Neural crest cell (in vitro differentiated cells): ENCODE measurements at regions not wholly inside any gene's neighbourhood (a gene's known extent, or its start where the extent isn't known, plus 50 kb on each side); places are given as distances from the start of the nearest gene placed in this dataset.

ENCODE experiments used
- DNase-seq: peaks from one replicate; pipeline ENCODE4 v3.0.0; 2021; ENCODE audit warnings: low read depth, mixed read lengths, low spot score
- H3K27ac Mint-ChIP-seq: one replicate; pipeline ENCODE4 v1.8.0; 2021; ENCODE audit warnings: mild to moderate bottlenecking, mixed read lengths; ENCODE audit not compliant: unreplicated experiment
- H3K27me3 Mint-ChIP-seq: 2 replicates; pipeline ENCODE4 v1.8.0; 2021; ENCODE audit warnings: low read depth, mild to moderate bottlenecking, mixed read lengths
- H3K36me3 Mint-ChIP-seq: 2 replicates; pipeline ENCODE4 v1.8.0; 2021; ENCODE audit warnings: low read depth, mild to moderate bottlenecking, mixed read lengths
- H3K4me1 Mint-ChIP-seq: 2 replicates; pipeline ENCODE4 v1.8.0; 2021; ENCODE audit warnings: mixed read lengths
- H3K4me3 Mint-ChIP-seq: one replicate; pipeline ENCODE4 v1.8.0; 2021; ENCODE audit warnings: mild to moderate bottlenecking, mixed read lengths
- H3K9me3 Mint-ChIP-seq: 2 replicates; pipeline ENCODE4 v1.8.0; 2021; ENCODE audit warnings: mixed read lengths
- TF ChIP-seq, protein P1 (sequence below): fragments of 200-600 bp; sonication (generic); conservative IDR thresholded peaks from 2 replicates; pipeline ENCODE4 v1.5.0; 2021; ENCODE audit warnings: antibody characterized with exemption, mild to moderate bottlenecking

DNA sequence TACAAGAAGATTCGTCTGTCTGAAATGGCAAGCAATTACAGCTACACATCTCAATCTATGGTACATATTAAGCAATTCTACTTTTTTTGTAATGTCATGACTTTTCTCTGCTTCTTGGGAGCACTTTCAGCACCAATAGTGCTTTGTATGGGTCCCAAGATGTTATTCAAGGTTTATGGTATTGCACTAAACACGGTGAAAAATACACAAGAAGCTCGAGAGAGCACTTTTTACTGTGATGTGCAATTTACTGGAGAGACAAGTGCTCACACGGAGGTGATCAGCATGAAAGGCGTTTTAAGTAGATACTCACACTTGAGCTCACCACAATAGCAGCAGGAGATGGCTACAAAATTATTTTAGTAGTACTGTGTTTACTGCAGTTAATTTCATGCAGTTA lies 783.6 kb downstream of the CBLN2 start:
- no peaks in the 10 kb centered on the region for H3K4me1 Mint-ChIP-seq
- no peaks in the 10 kb centered on the region for H3K36me3 Mint-ChIP-seq
- peaks cover 11% of the 10 kb centered on the region for H3K9me3 Mint-ChIP-seq
- TF ChIP-seq, protein P1, sequence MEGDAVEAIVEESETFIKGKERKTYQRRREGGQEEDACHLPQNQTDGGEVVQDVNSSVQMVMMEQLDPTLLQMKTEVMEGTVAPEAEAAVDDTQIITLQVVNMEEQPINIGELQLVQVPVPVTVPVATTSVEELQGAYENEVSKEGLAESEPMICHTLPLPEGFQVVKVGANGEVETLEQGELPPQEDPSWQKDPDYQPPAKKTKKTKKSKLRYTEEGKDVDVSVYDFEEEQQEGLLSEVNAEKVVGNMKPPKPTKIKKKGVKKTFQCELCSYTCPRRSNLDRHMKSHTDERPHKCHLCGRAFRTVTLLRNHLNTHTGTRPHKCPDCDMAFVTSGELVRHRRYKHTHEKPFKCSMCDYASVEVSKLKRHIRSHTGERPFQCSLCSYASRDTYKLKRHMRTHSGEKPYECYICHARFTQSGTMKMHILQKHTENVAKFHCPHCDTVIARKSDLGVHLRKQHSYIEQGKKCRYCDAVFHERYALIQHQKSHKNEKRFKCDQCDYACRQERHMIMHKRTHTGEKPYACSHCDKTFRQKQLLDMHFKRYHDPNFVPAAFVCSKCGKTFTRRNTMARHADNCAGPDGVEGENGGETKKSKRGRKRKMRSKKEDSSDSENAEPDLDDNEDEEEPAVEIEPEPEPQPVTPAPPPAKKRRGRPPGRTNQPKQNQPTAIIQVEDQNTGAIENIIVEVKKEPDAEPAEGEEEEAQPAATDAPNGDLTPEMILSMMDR: no peak
- H3K27ac Mint-ChIP-seq: no peak overlapping the region
- no peak for DNase-seq
- no peaks in the 10 kb centered on the region for H3K27me3 Mint-ChIP-seq
- no peak overlapping the region for H3K4me3 Mint-ChIP-seq

- peaks cover 2% of the 10 kb centered on the region for H3K9me3 Mint-ChIP-seq
These were observed 789.9 kb downstream of the CBLN2 start for GRCh38 chr18:71754246-71754645.

DNA sequence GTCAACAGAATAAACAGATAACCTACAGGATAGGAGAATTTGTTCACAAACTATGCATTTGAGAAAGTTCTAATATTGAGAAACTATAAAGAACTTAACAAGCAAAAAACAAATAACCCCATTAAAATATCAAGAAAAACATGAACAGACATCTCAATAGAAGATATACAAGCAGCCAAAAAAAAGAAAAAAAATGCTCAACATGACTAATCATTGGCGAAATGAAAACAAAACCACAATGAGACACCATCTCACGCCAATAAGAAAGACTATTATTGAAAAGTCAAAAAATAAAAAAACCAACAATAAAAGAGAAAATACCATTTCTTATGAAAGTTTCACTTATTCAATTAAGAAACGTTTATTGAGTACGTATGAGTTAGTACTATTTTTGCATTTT lies 800.5 kb downstream of the CBLN2 start:
- Mint-ChIP-seq H3K27ac (no peak overlapping the region), H3K36me3 (no peaks in the 10 kb centered on the region), H3K9me3 (peaks cover 10% of the 10 kb centered on the region), H3K4me1 (no peaks in the 10 kb centered on the region), H3K27me3 (peaks cover 2% of the 10 kb centered on the region), H3K4me3 (no peak overlapping the region)
- TF ChIP-seq, protein P1: no peak
- no peak for DNase-seq

More at GRCh38 chr18:71754246-71754645, 789.9 kb downstream of the CBLN2 start:
- DNase-seq: no peak
- H3K4me3 Mint-ChIP-seq: no peak overlapping the region
- TF ChIP-seq, protein P1: no peak
- H3K36me3 Mint-ChIP-seq: no peaks in the 10 kb centered on the region
- H3K27ac Mint-ChIP-seq: no peak overlapping the region
- H3K4me1 Mint-ChIP-seq: no peaks in the 10 kb centered on the region
- no peaks in the 10 kb centered on the region for H3K27me3 Mint-ChIP-seq

DNA sequence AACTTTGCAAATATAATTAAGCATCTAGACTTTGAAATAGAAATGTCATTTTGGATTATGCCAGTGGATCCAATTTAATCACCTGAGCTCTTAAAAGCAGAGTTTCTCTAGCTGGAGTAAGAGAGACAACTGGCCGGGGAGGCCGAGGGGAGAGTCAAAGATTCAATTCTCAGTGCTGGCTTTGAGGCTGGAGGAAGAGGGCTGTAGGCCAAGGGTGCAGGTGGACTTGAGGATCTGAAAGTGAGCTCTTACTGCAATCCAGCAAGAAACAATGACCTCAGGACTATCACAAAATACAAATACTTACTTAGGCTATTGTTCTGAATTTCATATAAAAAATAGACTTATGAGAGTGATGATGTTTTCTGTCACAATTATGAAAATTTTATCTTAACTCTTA lies 814.5 kb downstream of the CBLN2 start:
- TF ChIP-seq, protein P1: no peak
- Mint-ChIP-seq H3K27ac (no peak overlapping the region), H3K36me3 (no peaks in the 10 kb centered on the region), H3K4me1 (no peaks in the 10 kb centered on the region), H3K9me3 (peaks cover 5% of the 10 kb centered on the region), H3K4me3 (no peak overlapping the region), H3K27me3 (peaks cover 12% of the 10 kb centered on the region)
- no peak for DNase-seq

DNA sequence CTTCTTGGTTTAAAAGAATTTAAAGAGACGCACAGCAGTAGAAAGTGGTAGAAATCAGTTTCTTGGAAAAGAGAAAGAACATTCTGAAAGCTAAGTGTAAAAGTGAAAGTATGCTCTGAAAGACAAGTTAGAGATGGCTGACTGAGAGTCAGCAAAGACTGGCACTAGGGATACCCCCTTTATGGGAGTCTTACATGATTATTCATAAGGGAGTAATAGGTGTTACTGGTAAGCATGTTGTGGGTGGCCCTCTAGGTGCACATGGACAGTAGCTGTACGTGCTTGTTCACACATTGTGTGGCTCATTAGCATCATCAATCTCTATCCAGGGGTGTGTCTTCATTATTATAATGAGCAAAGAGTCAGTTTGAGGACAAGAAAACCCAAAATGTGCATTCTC lies 816.2 kb downstream of the CBLN2 start:
- Mint-ChIP-seq H3K9me3 (peaks cover 5% of the 10 kb centered on the region), H3K4me3 (no peak overlapping the region), H3K4me1 (no peaks in the 10 kb centered on the region), H3K36me3 (no peaks in the 10 kb centered on the region), H3K27me3 (peaks cover 5% of the 10 kb centered on the region), H3K27ac (no peak overlapping the region)
- TF ChIP-seq, protein P1: no peak
- DNase-seq: no peak

GRCh38 chr18:71725256-71725655 lies 818.9 kb downstream of the CBLN2 start:
- Mint-ChIP-seq H3K9me3 (peaks cover 5% of the 10 kb centered on the region), H3K36me3 (no peaks in the 10 kb centered on the region), H3K27ac (no peak overlapping the region), H3K27me3 (no peaks in the 10 kb centered on the region), H3K4me3 (no peak overlapping the region), H3K4me1 (no peaks in the 10 kb centered on the region)
- TF ChIP-seq, protein P1: no peak
- no peak for DNase-seq
